Thyroid gland (tissue), 4 donors: ENCODE measurements at regions not wholly inside any gene's neighbourhood (a gene's known extent, or its start where the extent isn't known, plus 50 kb on each side); places are given as distances from the start of the nearest gene placed in this dataset.

ENCODE experiments used
- POLR2A ChIP-seq, 2 donors: fragments of 450-650 bp; IDR thresholded peaks; one replicate each; pipeline ENCODE4 v1.6.1; 2017; ENCODE audit warnings: antibody characterized with exemption in 2 of 2, mild to moderate bottlenecking in 2 of 2, moderate library complexity in 1 of 2
- TF ChIP-seq, protein P1 (sequence below), 6 experiments: fragments of 200-600 bp in 3 of 6; fragments of 450-650 bp in 3 of 6; sonication (generic) in 3 of 6; IDR thresholded peaks; one replicate each; pipeline ENCODE4 v1.5.1; 2016 to 2019; ENCODE audit warnings: antibody characterized with exemption in 6 of 6, mild to moderate bottlenecking in 2 of 6, inconsistent platforms in 1 of 6, moderate library complexity in 1 of 6

DNA sequence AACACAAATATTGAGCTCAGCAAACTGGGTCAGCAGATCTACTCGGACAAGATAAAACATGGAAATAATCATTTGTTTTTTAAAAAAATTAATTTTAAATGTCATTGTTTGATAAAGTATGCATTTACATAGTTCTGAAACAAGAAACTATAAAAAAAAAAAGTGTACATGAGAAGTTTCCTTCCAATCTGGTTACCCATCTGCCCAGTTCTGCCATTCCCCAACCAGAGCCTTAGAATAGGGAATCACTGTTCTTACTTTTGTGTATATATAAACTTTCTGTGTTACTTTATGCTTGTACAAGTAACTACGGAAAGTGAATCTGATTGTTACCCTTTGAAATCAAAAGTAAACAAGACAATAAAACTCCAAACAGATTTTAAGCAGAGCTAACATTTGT lies 791.4 kb downstream of the HACE1 start:
- TF ChIP-seq, protein P1, sequence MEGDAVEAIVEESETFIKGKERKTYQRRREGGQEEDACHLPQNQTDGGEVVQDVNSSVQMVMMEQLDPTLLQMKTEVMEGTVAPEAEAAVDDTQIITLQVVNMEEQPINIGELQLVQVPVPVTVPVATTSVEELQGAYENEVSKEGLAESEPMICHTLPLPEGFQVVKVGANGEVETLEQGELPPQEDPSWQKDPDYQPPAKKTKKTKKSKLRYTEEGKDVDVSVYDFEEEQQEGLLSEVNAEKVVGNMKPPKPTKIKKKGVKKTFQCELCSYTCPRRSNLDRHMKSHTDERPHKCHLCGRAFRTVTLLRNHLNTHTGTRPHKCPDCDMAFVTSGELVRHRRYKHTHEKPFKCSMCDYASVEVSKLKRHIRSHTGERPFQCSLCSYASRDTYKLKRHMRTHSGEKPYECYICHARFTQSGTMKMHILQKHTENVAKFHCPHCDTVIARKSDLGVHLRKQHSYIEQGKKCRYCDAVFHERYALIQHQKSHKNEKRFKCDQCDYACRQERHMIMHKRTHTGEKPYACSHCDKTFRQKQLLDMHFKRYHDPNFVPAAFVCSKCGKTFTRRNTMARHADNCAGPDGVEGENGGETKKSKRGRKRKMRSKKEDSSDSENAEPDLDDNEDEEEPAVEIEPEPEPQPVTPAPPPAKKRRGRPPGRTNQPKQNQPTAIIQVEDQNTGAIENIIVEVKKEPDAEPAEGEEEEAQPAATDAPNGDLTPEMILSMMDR (IDR thresholded peaks at IDR 0.05) = no peak
- no peak for TF ChIP-seq POLR2A (IDR thresholded peaks at IDR 0.05)
